Heart right ventricle (tissue), 16 donors: ENCODE measurements at regions not wholly inside any gene's neighbourhood (a gene's known extent, or its start where the extent isn't known, plus 50 kb on each side); places are given as distances from the start of the nearest gene placed in this dataset.
A peak's percentile ranks its signal among the peaks of the same experiment; 100 is the strongest.

Source experiments
- ATAC-seq, 8 donors: fragments of 200-7000 bp; cut with Tn5 transposase; one replicate each; pipeline ENCODE4 v1.9.1; 2020; ENCODE audit warnings: mild to moderate bottlenecking in 8 of 8, moderate library complexity in 8 of 8, moderate number of reproducible peaks in 1 of 8
- DNase-seq, 2 donors: peaks; one replicate each; pipeline ENCODE4 v3.0.0-alpha.2; 2020
- H3K27ac ChIP-seq, 10 donors: fragments of 200-600 bp; sonication (generic) in 2 of 10; one replicate each; pipeline versions ENCODE4 v1.5.0 to v1.8.0; 2020 to 2022; ENCODE audit warnings: mild to moderate bottlenecking in 3 of 10
- H3K27me3 ChIP-seq, 7 donors: fragments of 200-600 bp; one replicate each; pipeline ENCODE4 v1.8.0; 2021 to 2022; ENCODE audit warnings: mild to moderate bottlenecking in 2 of 7
- H3K36me3 ChIP-seq, 9 donors: fragments of 200-600 bp; sonication (generic) in 1 of 9; one replicate each; pipeline versions ENCODE4 v1.5.0 to v1.8.0; 2020 to 2022; ENCODE audit warnings: mild to moderate bottlenecking in 2 of 9
- H3K4me1 ChIP-seq, 9 donors: fragments of 200-600 bp; sonication (generic) in 1 of 9; one replicate each; pipeline versions ENCODE4 v1.5.0 to v1.8.0; 2020 to 2022; ENCODE audit warnings: mild to moderate bottlenecking in 4 of 9
- H3K4me3 ChIP-seq, 10 donors: fragments of 200-600 bp; sonication (generic) in 2 of 10; one replicate each; pipeline versions ENCODE4 v1.5.0 to v1.8.0; 2020 to 2022; ENCODE audit warnings: mild to moderate bottlenecking in 7 of 10, moderate library complexity in 2 of 10
- H3K9me3 ChIP-seq, 11 donors: fragments of 200-600 bp in 10 of 11; sonication (generic) in 2 of 11; one replicate each; pipeline versions ENCODE4 v1.5.0 to v1.8.0; 2013 to 2022; ENCODE audit warnings: mild to moderate bottlenecking in 2 of 11, control low read depth in 1 of 11, moderate library complexity in 1 of 11
- CTCF ChIP-seq, 9 donors: fragments of 200-600 bp; sonication (generic) in 2 of 9; IDR thresholded peaks; one replicate each; pipeline versions ENCODE4 v1.5.0 to v1.8.0; 2021 to 2022; ENCODE audit warnings: antibody characterized with exemption in 9 of 9, mild to moderate bottlenecking in 5 of 9, moderate library complexity in 1 of 9
- WGBS, 2 donors: extraction: QIAGEN DNeasy Blood & Tissue Kit; methylation state at CpG; one replicate each; pipeline ENCODE4 v1.1.7; 2013; ENCODE audit warnings: inconsistent platforms in 1 of 2; 5-methylcytosine and 5-hydroxymethylcytosine counted together
- intact Hi-C, 10 donors: fragments of 100-400 bp; cut with DNase I; formaldehyde crosslinking; loops; one replicate each; pipeline versions ENCODE4 v1.11.1 to v1.14.2; 2022
- donor health status: Arrhythmogenic right ventricular cardiomyopathy.
- donor health status: ischemic (EF 13 %, LVEDD 7.1; RV severe dilation, severe dysfunction).
- donor health status: healthy with polysubstance abuse.
- donor health status: DM: no; HTN: yes; CAD: no.
- donor health status: DM: no; HTN: no; CAD: no.
- donor health status: ischemic (EF 25% LVEDD 6.9; RV normal size, moderate dysfunction).
- donor health status: ischemic (EF 25% LVEDD 5.7; RV mildly dilated, moderate dysfunction).
- donor health status: healthy.
- donor health status: DM: yes; HTN: yes; CAD: no.
- donor health status: Ischemic cardiomyopathy.
- donor health status: ischemic (EF 35%, LVEDD 5.7; RV mildly dilated, moderate dysfunction).
- donor health status: nonischemic (EF 11% LVEDD 7.7; RV severe dilation, severe dysfunction).
- donor health status: DM: yes; HTN: yes; CAD: no.
- donor health status: PGD.
- donor health status: ischemic (EF 29% LVEDD 5.4; RV normal size, mild dysfunction).
- donor health status: nonischemic (EF 23%, LVEDD 6.1; RV moderate dilation, normal function).

- no peak for ATAC-seq
- intact Hi-C loops = loop anchor here in 1 of 10 donors (10.0 kb wide), 1 partner anchor 150 kb away; no protein-coding TSS in a partner anchor
- no peak for TF ChIP-seq CTCF (IDR thresholded peaks at IDR 0.05)
- DNase-seq = no peak
- Histone ChIP-seq H3K27me3 (no peaks in the 10 kb centered on the region), H3K4me3 (no peak overlapping the region), H3K36me3 (no peaks in the 10 kb centered on the region), H3K27ac (no peak overlapping the region), H3K9me3 (peaks cover 0 to 15% (median 3%) of the 10 kb centered on the region in 11 donors), H3K4me1 (no peaks in the 10 kb centered on the region)
These were observed 526.8 kb downstream of the XIRP2 start for GRCh38 chr2:167415068-167415467.

GRCh38 chr2:167411367-167411766 lies 523.1 kb downstream of the XIRP2 start:
- Histone ChIP-seq H3K4me3 (no peak overlapping the region), H3K9me3 (peaks cover 0 to 20% (median 3%) of the 10 kb centered on the region in 11 donors), H3K27ac (no peak overlapping the region), H3K4me1 (no peaks in the 10 kb centered on the region), H3K27me3 (no peaks in the 10 kb centered on the region), H3K36me3 (no peaks in the 10 kb centered on the region)
- TF ChIP-seq CTCF (IDR thresholded peaks at IDR 0.05) = peak in 5 of 9 donors; percentile 8 to 28 (median 21)
- ATAC-seq (no peak), DNase-seq (no peak)
- intact Hi-C loops = loop anchor here in 1 of 10 donors (10.0 kb wide), 1 partner anchor 147 kb away; no protein-coding TSS in a partner anchor

- H3K36me3 ChIP-seq = no peaks in the 10 kb centered on the region
- no peak overlapping the region for H3K27ac ChIP-seq
- intact Hi-C loops = no loop called here
- DNase-seq (no peak), ATAC-seq (no peak)
- H3K4me3 ChIP-seq = no peak overlapping the region
- no peaks in the 10 kb centered on the region for H3K4me1 ChIP-seq
- H3K9me3 ChIP-seq = peaks cover 0 to 5% (median 0%) of the 10 kb centered on the region in 11 donors
- H3K27me3 ChIP-seq = no peaks in the 10 kb centered on the region
- TF ChIP-seq CTCF (IDR thresholded peaks at IDR 0.05) = no peak
- 29 to 30% methylated on average over 4 of the region's 4 CpGs for WGBS, 2 donors
These were observed 518.3 kb downstream of the XIRP2 start for GRCh38 chr2:167406558-167406957.

GRCh38 chr2:167404627-167405284 lies 516.5 kb downstream of the XIRP2 start:
- no peak for TF ChIP-seq CTCF (IDR thresholded peaks at IDR 0.05)
- WGBS, 2 donors = 90 to 94% methylated on average over 6 of the region's 6 CpGs
- Histone ChIP-seq H3K9me3 (peaks cover 0 to 6% (median 0%) of the 10 kb centered on the region in 11 donors), H3K4me1 (no peaks in the 10 kb centered on the region), H3K27ac (no peak overlapping the region), H3K4me3 (no peak overlapping the region), H3K36me3 (no peaks in the 10 kb centered on the region), H3K27me3 (no peaks in the 10 kb centered on the region)
- ATAC-seq (no peak), DNase-seq (no peak)
- intact Hi-C loops = no loop called here
